GM18520 (cell line): ENCODE measurements at regions not wholly inside any gene's neighbourhood (a gene's known extent, or its start where the extent isn't known, plus 50 kb on each side); places are given as distances from the start of the nearest gene placed in this dataset.
"Not testable (repeated sequence)": the region's sequence is repeated elsewhere in the genome, so short reads cannot be mapped to it uniquely, and the experiment has no call there.

Experiments
- ATAC-seq: cut with Tn5 transposase; IDR thresholded peaks from one replicate; pipeline ENCODE4 v1.9.1; 2021; ENCODE audit not compliant: unreplicated experiment

DNA sequence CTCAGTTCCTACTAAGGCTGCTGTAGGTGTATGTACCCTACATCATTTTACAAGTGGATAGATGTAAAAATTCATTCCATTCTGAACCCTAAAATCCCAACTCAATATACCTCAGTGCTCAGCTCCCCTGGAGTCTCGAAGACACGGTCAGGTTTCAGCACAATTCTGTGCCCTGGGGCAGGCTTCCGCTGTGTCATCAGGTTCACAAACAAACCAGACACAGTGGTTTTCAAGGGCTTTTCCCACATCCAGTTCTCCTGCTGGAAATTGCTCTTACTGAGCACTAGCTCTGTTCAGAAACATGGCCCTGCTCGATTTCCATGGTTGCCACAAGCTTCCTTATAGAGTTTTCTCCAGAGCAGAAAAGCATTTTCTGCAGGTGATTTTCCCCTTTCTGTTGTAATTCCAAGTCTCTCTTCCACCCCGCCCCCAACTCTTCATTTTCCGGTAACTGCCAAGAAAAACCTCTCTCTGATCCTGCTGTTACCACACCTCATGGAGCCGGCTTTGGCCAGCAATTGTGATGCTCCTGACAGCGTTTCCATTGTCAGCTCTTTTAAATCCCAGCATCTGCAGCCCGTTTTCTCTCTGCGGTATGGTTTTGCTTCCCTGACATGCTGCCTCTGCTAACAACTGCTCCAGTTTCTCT is 483.0 kb upstream of the CCDC196 start:
- ATAC-seq = no peak

DNA sequence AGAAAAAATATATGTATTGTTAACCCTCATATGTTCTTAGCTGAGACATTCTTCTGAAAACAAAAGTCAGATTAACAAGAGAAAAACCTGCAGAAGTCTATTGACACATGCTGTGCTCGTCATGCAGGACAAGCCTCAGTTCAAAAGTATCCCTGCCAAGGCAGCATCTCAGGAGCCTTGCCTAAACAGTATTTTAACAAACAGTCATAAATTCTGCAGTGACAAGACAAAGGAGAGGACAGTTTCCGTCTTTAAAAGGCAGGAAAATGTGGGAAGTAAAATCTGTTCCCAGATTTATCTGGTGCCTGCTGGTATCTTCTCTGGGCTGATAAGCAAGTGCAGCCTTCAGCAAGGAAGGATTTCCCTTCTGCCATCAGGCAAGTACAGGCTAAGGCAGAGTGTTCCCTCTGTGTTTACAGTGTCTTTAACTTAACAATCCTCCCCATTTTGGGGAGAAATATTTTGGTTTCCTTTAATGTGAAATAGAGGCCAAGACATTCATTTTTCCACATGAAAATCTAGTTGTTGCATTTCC is 480.2 kb upstream of the CCDC196 start:
- no peak for ATAC-seq

GRCh38 chr14:66008631-66009030 is 477.5 kb upstream of the CCDC196 start:
- ATAC-seq = no peak

DNA sequence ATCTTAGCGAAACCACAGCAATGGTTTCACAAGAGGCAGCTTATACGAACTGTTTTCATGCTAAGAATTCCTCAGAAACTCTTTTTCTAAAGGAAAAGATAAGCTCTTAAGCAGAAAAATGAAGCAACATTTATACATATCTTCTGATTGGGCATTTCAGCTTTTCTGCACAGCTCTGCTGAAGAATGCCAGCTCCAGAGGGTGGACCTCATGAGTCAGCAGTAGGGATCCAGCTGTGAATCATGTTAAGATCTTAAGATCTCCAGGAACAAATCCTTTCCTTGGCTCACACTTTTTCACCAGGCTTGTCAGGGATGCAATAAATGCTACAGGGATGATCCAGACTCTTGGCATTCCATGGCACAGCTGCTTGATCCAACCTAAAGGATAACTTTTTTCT is 477.1 kb upstream of the CCDC196 start:
- no peak for ATAC-seq

DNA sequence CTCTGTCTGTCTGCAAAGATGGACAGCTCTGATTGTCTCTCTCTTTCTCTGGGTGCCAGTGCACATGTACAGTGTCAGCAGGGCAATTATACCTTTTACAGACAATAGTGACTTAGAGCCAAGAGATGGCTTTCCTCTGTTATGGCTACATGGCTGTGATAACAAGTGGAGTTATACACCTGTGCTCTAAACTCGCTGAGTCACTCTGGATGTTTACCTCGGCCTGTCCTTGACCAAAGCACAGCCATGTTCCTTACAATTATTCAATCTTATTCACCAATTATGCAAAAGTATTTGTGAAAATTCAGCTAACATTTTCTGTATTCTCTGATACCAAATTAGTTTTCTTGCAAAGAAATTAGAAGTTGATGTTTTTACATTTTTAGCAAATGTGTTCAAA is 475.5 kb upstream of the CCDC196 start:
- ATAC-seq = no peak

DNA sequence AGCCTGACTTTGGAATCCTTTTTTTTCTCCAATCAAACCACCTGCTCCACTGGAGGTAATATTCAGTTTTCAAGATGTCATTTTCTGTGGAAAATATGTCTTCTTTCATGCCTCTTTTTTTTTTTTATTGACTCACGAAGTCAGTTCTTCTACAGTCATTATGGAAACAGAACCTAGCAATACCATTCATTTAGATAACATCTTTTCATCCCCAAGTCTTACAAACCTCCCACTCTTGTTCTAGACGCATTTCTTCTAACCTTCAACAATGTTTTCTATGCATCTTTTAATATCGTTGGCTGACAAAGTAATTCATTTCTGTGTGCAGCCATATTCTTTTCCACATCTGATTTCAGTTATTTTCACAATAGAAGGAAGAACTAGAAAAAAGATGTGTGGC is 474.3 kb upstream of the CCDC196 start:
- ATAC-seq = no peak

DNA sequence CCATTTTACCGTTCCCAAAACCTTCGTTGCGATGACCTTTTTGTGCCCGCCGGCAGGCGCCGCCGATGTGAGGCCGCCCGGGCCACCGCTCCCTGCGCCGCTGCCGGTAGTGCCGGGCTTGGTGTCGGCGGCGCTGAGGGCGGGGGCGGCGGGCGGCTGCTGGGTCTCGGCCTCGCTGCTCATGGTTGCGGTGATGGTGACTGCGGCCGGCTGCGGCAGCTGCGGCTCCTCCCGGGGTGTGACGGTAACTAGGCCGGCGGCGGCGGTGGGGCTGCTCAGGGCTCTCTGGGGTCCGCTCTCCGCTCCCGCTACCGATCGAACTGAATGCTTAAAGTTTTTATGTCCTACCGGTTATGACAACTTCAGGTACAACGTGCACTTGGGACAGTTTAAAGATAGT is 472.6 kb upstream of the CCDC196 start:
- ATAC-seq = not testable (repeated sequence)

DNA sequence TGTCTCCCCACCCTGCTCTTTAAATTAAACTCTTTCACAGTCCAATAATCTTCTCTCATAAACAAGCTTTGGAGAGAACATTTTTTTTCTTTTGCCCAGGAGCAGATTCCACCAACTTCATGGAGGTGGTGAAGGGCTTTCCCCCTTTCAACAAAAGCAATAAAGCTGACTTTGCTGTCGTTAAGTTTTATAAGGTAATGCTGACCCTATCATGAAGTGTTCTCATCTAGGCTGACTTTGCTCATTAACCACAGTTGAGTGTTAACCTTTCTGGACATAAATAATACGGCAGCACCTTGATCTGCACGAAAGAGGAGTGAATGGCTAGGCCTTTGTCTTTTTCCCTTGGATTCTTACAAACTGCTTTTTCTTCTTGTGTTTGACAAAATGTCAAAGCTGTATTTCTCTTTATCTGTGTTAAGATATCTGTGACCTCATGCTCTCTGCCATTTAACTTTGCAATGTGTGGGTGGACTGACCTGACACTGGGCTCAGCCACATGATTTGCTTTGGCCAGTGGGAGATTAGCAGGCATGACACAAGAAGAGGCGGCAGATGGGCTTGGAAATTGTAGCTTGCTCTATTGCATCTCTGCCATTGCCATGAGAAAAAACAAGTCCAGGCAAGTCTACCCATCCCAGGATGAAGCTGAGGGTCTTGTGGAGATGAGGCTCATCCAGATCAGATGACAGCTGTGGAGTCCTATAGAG is 470.9 kb upstream of the CCDC196 start:
- ATAC-seq = no peak

GRCh38 chr14:66017927-66018326 is 468.2 kb upstream of the CCDC196 start:
- ATAC-seq = no peak

GRCh38 chr14:66022526-66022925 is 463.6 kb upstream of the CCDC196 start:
- ATAC-seq = no peak

GRCh38 chr14:66025779-66026178 is 460.4 kb upstream of the CCDC196 start:
- ATAC-seq = no peak

DNA sequence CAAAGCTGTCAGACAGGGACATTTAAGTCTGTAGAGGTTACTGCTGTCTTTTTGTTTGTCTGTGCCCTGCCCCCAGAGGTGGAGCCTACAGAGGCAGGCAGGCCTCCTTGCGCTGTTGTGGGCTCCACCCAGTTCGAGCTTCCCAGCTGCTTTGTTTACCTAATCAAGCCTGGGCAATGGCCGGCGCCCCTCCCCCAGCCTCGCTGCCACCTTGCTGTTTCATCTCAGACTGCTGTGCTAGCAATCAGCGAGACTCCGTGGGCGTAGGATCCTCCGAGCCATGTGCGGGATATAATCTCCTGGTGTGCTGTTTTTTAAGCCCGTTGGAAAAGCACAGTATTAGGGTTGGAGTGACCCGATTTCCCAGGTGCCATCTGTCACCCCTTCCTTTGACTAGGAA is 454.2 kb upstream of the CCDC196 start:
- ATAC-seq = not testable (repeated sequence)

DNA sequence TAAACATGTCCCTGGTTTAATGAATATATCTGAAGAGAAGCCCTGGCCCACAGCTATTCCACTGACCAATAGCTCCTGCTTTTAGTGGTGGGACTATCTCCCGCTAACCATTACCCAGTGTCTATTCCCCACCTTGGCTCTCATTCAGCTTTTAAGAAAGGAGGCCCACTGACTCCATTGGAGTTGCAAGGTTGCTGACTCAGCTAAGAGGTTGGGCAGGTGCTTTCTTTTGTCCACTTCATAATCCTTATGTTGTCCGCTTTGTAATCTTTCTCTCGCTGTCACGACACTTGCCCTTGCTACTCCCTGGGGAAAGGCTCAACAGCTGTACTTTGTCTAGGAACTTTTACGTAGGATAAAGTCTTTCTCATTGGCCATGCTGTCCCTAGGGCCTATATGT is 453.4 kb upstream of the CCDC196 start:
- ATAC-seq = no peak

- ATAC-seq = no peak
Measured at GRCh38 chr14:66036547-66036946, 449.6 kb upstream of the CCDC196 start.

DNA sequence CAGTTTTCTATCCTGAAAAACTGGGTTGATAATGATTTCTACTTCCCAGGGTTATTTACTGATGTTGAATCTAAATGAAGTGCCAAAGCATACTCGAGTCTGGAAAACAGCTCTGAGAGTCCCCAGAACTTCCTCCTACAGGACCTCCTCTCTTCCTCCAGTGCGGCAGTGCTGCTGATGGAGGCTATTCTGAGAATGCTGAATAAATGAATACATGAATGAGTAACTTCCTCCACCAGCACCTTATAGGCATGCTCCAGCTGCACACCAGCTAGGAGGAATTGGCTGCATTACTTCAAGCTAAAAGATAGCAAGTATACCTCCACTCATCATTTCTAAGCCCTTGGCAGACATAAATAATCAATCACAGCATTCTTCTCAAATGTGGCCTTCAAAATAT is 448.8 kb upstream of the CCDC196 start:
- ATAC-seq = no peak

GRCh38 chr14:66038212-66038611 is 448.0 kb upstream of the CCDC196 start:
- ATAC-seq = no peak

DNA sequence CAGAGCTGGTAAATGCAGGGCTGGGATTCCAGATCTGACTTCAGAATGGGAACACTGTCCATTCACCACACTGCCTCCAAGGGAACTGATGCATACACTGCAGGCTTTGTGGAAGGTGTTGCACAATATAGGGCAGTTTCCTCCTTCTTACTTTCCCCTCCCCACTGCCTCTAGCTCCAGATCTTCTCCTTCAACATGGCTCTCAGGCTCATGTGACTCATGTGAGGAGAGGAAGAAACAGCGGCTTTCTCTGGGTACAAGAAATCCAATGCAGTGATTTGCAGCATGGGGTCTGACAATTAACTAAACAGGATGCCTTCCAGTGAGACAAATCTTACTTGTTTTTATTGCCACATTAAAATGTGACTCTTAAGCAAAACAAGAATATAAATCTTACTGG is 447.6 kb upstream of the CCDC196 start:
- ATAC-seq = no peak

DNA sequence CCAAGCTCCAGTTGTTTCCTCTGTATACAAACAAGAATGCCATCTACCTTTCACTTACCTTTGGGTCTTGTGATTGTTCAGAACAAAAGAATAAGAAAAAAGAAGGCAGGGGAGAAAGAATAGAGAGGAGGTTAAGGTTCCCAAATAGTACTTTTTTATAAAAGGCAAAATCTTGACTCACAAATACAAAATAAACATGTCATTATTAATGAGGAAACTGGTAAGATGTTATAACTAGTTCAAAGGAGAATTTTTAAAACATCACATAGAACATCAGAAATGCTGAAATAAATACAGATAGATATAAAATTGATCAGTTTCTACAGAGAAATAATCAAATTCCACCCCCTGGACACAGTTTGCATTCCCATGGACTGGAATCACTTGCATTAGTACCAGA is 446.7 kb upstream of the CCDC196 start:
- ATAC-seq = no peak

- no peak for ATAC-seq
Measured at GRCh38 chr14:66041582-66041981, 444.6 kb upstream of the CCDC196 start.

- no peak for ATAC-seq
Measured at GRCh38 chr14:66043921-66044320, 442.2 kb upstream of the CCDC196 start.

DNA sequence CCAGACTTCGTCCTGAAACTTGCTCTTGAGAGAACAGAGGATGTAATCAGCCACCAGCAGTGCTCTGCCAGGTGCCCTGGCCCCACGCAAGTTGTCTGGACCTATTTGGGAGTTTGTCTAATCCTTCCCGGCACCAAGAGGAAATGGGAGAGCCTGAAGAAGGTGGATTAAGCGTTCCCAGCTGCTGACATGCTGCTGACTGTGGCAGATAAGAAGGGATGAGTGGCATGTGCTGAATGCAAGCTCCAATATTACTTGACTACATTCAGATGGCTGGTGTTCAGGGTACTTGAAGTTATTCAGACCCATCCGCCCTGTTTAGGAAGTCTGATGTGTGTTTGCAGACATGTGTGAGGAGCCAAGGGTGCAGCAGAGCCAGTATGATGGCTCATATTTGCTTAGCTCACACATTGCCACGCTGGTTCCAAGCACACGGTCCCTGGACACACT is 440.6 kb upstream of the CCDC196 start:
- ATAC-seq = no peak

DNA sequence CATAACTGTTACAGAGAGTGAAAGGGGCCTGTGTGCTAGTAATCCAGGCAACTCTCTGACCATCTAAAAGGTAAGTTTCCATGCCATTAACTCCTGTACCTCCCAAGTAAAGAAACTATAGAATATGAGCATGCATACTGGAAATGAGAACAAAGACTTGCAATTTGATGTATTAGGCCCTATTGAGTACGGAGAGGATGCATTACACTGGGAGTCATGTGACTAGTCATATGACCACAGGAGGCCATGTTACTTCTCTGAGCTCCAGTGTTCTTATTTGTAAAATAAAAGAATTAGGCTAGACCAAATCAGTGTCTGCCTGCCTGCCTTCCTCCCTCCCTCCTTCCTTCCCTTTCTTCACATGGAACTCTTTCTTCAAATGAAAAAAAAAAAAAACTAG is 440.1 kb upstream of the CCDC196 start:
- ATAC-seq = no peak

- no peak for ATAC-seq
Measured at GRCh38 chr14:66046591-66046990, 439.6 kb upstream of the CCDC196 start.
